HL-60 (cell line): ENCODE measurements at regions not wholly inside any gene's neighbourhood (a gene's known extent, or its start where the extent isn't known, plus 50 kb on each side); places are given as distances from the start of the nearest gene placed in this dataset.

Experiments used
- CTCF ChIP-seq: IDR thresholded peaks from one replicate; pipeline ENCODE4 v1.5.1; 2011; ENCODE audit warnings: low read length, control low read depth, inconsistent platforms; ENCODE audit not compliant: insufficient read depth
- GABPA ChIP-seq: IDR thresholded peaks from 2 replicates; pipeline ENCODE4 v1.6.1; 2012; ENCODE audit warnings: low read depth
- POLR2AphosphoS5 ChIP-seq: IDR thresholded peaks from 2 replicates; pipeline ENCODE4 v1.6.1; 2012; ENCODE audit warnings: low read depth
- SPI1 ChIP-seq: IDR thresholded peaks from 2 replicates; pipeline ENCODE4 v1.6.1; 2012; ENCODE audit warnings: low read depth, mild to moderate bottlenecking, borderline replicate concordance

GRCh38 chr13:109331011-109331433 is 455.4 kb downstream of the IRS2 start:
- TF ChIP-seq CTCF (no peak), POLR2AphosphoS5 (no peak), SPI1 (no peak), GABPA (no peak)
